Activated T-helper 2 cell treated with anti-CD3 and anti-CD28 coated beads, Interferon-gamma antibody, Interleukin-2, Interleukin-4, amounts not matched to agents 10 μg/mL and 5 μg/mL and 100 μg/mL, durations not matched to agents 14 hours and 24 hours and 36 hours (primary cell): ENCODE measurements at regions not wholly inside any gene's neighbourhood (a gene's known extent, or its start where the extent isn't known, plus 50 kb on each side); places are given as distances from the start of the nearest gene placed in this dataset.
"Not testable (repeated sequence)": the region's sequence is repeated elsewhere in the genome, so short reads cannot be mapped to it uniquely, and the experiment has no call there.

Experiments used
- DNase-seq: peaks from one replicate; pipeline ENCODE4 v3.0.0; 2021; ENCODE audit warnings: low spot score
- H3K27ac Mint-ChIP-seq: one replicate; pipeline ENCODE4 v1.8.0; 2021; ENCODE audit warnings: mixed read lengths
- H3K27me3 Mint-ChIP-seq: one replicate; pipeline ENCODE4 v1.8.0; 2021; ENCODE audit warnings: low read depth, mixed read lengths
- H3K36me3 Mint-ChIP-seq: one replicate; pipeline ENCODE4 v1.8.0; 2021; ENCODE audit warnings: low read depth, mixed read lengths
- H3K4me1 Mint-ChIP-seq: one replicate; pipeline ENCODE4 v1.8.0; 2021; ENCODE audit warnings: low read depth, mixed read lengths
- H3K4me3 Mint-ChIP-seq: one replicate; pipeline ENCODE4 v1.8.0; 2021; ENCODE audit warnings: low read depth, mild to moderate bottlenecking, moderate library complexity, mixed read lengths
- H3K9me3 Mint-ChIP-seq: one replicate; pipeline ENCODE4 v1.8.0; 2021; ENCODE audit warnings: mixed read lengths
- intact Hi-C: fragments of 100-400 bp; cut with micrococcal nuclease; formaldehyde crosslinking; loops from one replicate; pipeline ENCODE4 v1.15.1; 2023

GRCh38 chr3:198158007-198158406, 198.0 kb downstream of the LMLN start:
- DNase-seq, intact Hi-C loops, H3K9me3 Mint-ChIP-seq, H3K36me3 Mint-ChIP-seq, H3K4me1 Mint-ChIP-seq, H3K27ac Mint-ChIP-seq, H3K4me3 Mint-ChIP-seq, H3K27me3 Mint-ChIP-seq: not testable (repeated sequence)

- H3K9me3 Mint-ChIP-seq, H3K4me3 Mint-ChIP-seq, H3K27me3 Mint-ChIP-seq, intact Hi-C loops, H3K27ac Mint-ChIP-seq, H3K4me1 Mint-ChIP-seq, H3K36me3 Mint-ChIP-seq: not testable (repeated sequence)
- peak; percentile 64 for DNase-seq
Measured at GRCh38 chr3:198167339-198168039, 207.5 kb downstream of the LMLN start.

- H3K27ac Mint-ChIP-seq, H3K36me3 Mint-ChIP-seq, intact Hi-C loops, H3K4me1 Mint-ChIP-seq, H3K27me3 Mint-ChIP-seq, H3K9me3 Mint-ChIP-seq, DNase-seq, H3K4me3 Mint-ChIP-seq: not testable (repeated sequence)
Measured at GRCh38 chr3:198170781-198171180, 210.8 kb downstream of the LMLN start.

GRCh38 chr3:198173080-198173479, 213.1 kb downstream of the LMLN start:
- intact Hi-C loops, H3K36me3 Mint-ChIP-seq, H3K27me3 Mint-ChIP-seq: not testable (repeated sequence)

GRCh38 chr3:198173929-198174574, 214.0 kb downstream of the LMLN start:
- H3K36me3 Mint-ChIP-seq, intact Hi-C loops, DNase-seq, H3K27ac Mint-ChIP-seq, H3K27me3 Mint-ChIP-seq, H3K4me1 Mint-ChIP-seq, H3K4me3 Mint-ChIP-seq, H3K9me3 Mint-ChIP-seq: not testable (repeated sequence)

More at GRCh38 chr3:198173080-198173479, 213.1 kb downstream of the LMLN start:
- not testable (repeated sequence) for H3K27ac Mint-ChIP-seq, DNase-seq, H3K4me3 Mint-ChIP-seq, H3K4me1 Mint-ChIP-seq, H3K9me3 Mint-ChIP-seq
